Activated T-helper 17 cell treated with anti-CD3 and anti-CD28 coated beads, Interleukin-2, amount 50 U/mL, for 72 hours (primary cell): ENCODE measurements at regions not wholly inside any gene's neighbourhood (a gene's known extent, or its start where the extent isn't known, plus 50 kb on each side); places are given as distances from the start of the nearest gene placed in this dataset.

Experiments used
- ATAC-seq: fragments of 150-1000 bp; cut with Tn5 transposase; replicated peaks from 2 replicates; pipeline ENCODE4 v1.10.0; 2021; ENCODE audit warnings: mild to moderate bottlenecking, moderate library complexity
- H3K27ac Mint-ChIP-seq: one replicate; pipeline ENCODE4 v1.8.0; 2022; ENCODE audit warnings: mixed read lengths
- H3K27me3 Mint-ChIP-seq: one replicate; pipeline ENCODE4 v1.8.0; 2022; ENCODE audit warnings: mixed read lengths
- H3K36me3 Mint-ChIP-seq: one replicate; pipeline ENCODE4 v1.8.0; 2022; ENCODE audit warnings: low read depth, mild to moderate bottlenecking, mixed read lengths
- H3K4me1 Mint-ChIP-seq: one replicate; pipeline ENCODE4 v1.8.0; 2022; ENCODE audit warnings: mixed read lengths
- H3K4me3 Mint-ChIP-seq: one replicate; pipeline ENCODE4 v1.8.0; 2022; ENCODE audit warnings: mild to moderate bottlenecking, mixed read lengths
- H3K9me3 Mint-ChIP-seq: one replicate; pipeline ENCODE4 v1.8.0; 2022; ENCODE audit warnings: mixed read lengths

GRCh38 chr1:187374082-187374481, 545.3 kb downstream of the PLA2G4A start:
- Mint-ChIP-seq H3K27ac (no peak overlapping the region), H3K4me1 (no peaks in the 10 kb centered on the region), H3K9me3 (peaks cover 6% of the 10 kb centered on the region), H3K4me3 (no peak overlapping the region), H3K36me3 (no peaks in the 10 kb centered on the region), H3K27me3 (no peaks in the 10 kb centered on the region)
- no peak for ATAC-seq

GRCh38 chr1:187374742-187375141, 546.0 kb downstream of the PLA2G4A start:
- Mint-ChIP-seq H3K27ac (no peak overlapping the region), H3K4me1 (no peaks in the 10 kb centered on the region), H3K4me3 (no peak overlapping the region), H3K9me3 (peaks cover 6% of the 10 kb centered on the region), H3K36me3 (no peaks in the 10 kb centered on the region), H3K27me3 (no peaks in the 10 kb centered on the region)
- no peak for ATAC-seq

- H3K27ac Mint-ChIP-seq = no peak overlapping the region
- H3K27me3 Mint-ChIP-seq = no peaks in the 10 kb centered on the region
- H3K36me3 Mint-ChIP-seq = no peaks in the 10 kb centered on the region
- peaks cover 2% of the 10 kb centered on the region for H3K9me3 Mint-ChIP-seq
- no peak for ATAC-seq
- H3K4me1 Mint-ChIP-seq = no peaks in the 10 kb centered on the region
- no peak overlapping the region for H3K4me3 Mint-ChIP-seq
Observed at GRCh38 chr1:187383366-187383765, 554.6 kb downstream of the PLA2G4A start.

- no peak overlapping the region for H3K4me3 Mint-ChIP-seq
- no peaks in the 10 kb centered on the region for H3K4me1 Mint-ChIP-seq
- ATAC-seq = peak; percentile 92
- H3K27ac Mint-ChIP-seq = no peak overlapping the region
- H3K27me3 Mint-ChIP-seq = no peaks in the 10 kb centered on the region
- H3K36me3 Mint-ChIP-seq = no peaks in the 10 kb centered on the region
- H3K9me3 Mint-ChIP-seq = no peaks in the 10 kb centered on the region
Observed at GRCh38 chr1:187384504-187384903, 555.8 kb downstream of the PLA2G4A start.

GRCh38 chr1:187390215-187390818, 561.6 kb downstream of the PLA2G4A start:
- Mint-ChIP-seq H3K4me3 (no peak overlapping the region), H3K27me3 (no peaks in the 10 kb centered on the region), H3K36me3 (no peaks in the 10 kb centered on the region), H3K4me1 (no peaks in the 10 kb centered on the region), H3K27ac (no peak overlapping the region), H3K9me3 (no peaks in the 10 kb centered on the region)
- no peak for ATAC-seq

GRCh38 chr1:187396226-187396625, 567.5 kb downstream of the PLA2G4A start:
- no peak overlapping the region for H3K27ac Mint-ChIP-seq
- H3K4me3 Mint-ChIP-seq = no peak overlapping the region
- no peaks in the 10 kb centered on the region for H3K27me3 Mint-ChIP-seq
- H3K4me1 Mint-ChIP-seq = no peaks in the 10 kb centered on the region
- no peaks in the 10 kb centered on the region for H3K36me3 Mint-ChIP-seq
- no peak for ATAC-seq
- peaks cover 11% of the 10 kb centered on the region for H3K9me3 Mint-ChIP-seq

GRCh38 chr1:187396929-187397796, 568.4 kb downstream of the PLA2G4A start:
- Mint-ChIP-seq H3K4me3 (no peak overlapping the region), H3K27me3 (no peaks in the 10 kb centered on the region), H3K9me3 (peaks cover 11% of the 10 kb centered on the region), H3K4me1 (no peaks in the 10 kb centered on the region), H3K27ac (no peak overlapping the region), H3K36me3 (no peaks in the 10 kb centered on the region)
- ATAC-seq = no peak

GRCh38 chr1:187408212-187409004, 579.7 kb downstream of the PLA2G4A start:
- H3K27ac Mint-ChIP-seq = no peak overlapping the region

GRCh38 chr1:187409341-187409740, 580.6 kb downstream of the PLA2G4A start:
- H3K27ac Mint-ChIP-seq = no peak overlapping the region
- H3K36me3 Mint-ChIP-seq = no peaks in the 10 kb centered on the region
- no peak overlapping the region for H3K4me3 Mint-ChIP-seq
- peaks cover 7% of the 10 kb centered on the region for H3K9me3 Mint-ChIP-seq
- peak; percentile 35 for ATAC-seq
- no peaks in the 10 kb centered on the region for H3K27me3 Mint-ChIP-seq
- peaks cover 3% of the 10 kb centered on the region for H3K4me1 Mint-ChIP-seq

More at GRCh38 chr1:187408212-187409004, 579.7 kb downstream of the PLA2G4A start:
- no peak for ATAC-seq
- Mint-ChIP-seq H3K9me3 (peaks cover 7% of the 10 kb centered on the region), H3K36me3 (no peaks in the 10 kb centered on the region), H3K27me3 (no peaks in the 10 kb centered on the region), H3K4me1 (peaks cover 3% of the 10 kb centered on the region), H3K4me3 (no peak overlapping the region)

- no peak overlapping the region for H3K27ac Mint-ChIP-seq
- H3K9me3 Mint-ChIP-seq = peaks cover 14% of the 10 kb centered on the region
- no peak for ATAC-seq
- peaks cover 3% of the 10 kb centered on the region for H3K4me1 Mint-ChIP-seq
- no peaks in the 10 kb centered on the region for H3K36me3 Mint-ChIP-seq
- H3K4me3 Mint-ChIP-seq = no peak overlapping the region
- no peaks in the 10 kb centered on the region for H3K27me3 Mint-ChIP-seq
Observed at GRCh38 chr1:187411118-187411517, 582.4 kb downstream of the PLA2G4A start.

GRCh38 chr1:187413405-187414169, 584.8 kb downstream of the PLA2G4A start:
- ATAC-seq = no peak
- Mint-ChIP-seq H3K9me3 (peaks cover 14% of the 10 kb centered on the region), H3K27me3 (no peaks in the 10 kb centered on the region), H3K27ac (no peak overlapping the region), H3K4me3 (no peak overlapping the region), H3K36me3 (no peaks in the 10 kb centered on the region), H3K4me1 (peaks cover 3% of the 10 kb centered on the region)

GRCh38 chr1:187415065-187415464, 586.3 kb downstream of the PLA2G4A start:
- no peak overlapping the region for H3K4me3 Mint-ChIP-seq
- H3K36me3 Mint-ChIP-seq = no peaks in the 10 kb centered on the region
- no peaks in the 10 kb centered on the region for H3K27me3 Mint-ChIP-seq
- no peaks in the 10 kb centered on the region for H3K4me1 Mint-ChIP-seq
- H3K9me3 Mint-ChIP-seq = peaks cover 14% of the 10 kb centered on the region
- H3K27ac Mint-ChIP-seq = no peak overlapping the region
- ATAC-seq = no peak

GRCh38 chr1:187417520-187417919, 588.8 kb downstream of the PLA2G4A start:
- Mint-ChIP-seq H3K4me3 (no peak overlapping the region), H3K36me3 (no peaks in the 10 kb centered on the region), H3K27me3 (no peaks in the 10 kb centered on the region), H3K9me3 (peaks cover 7% of the 10 kb centered on the region), H3K27ac (no peak overlapping the region), H3K4me1 (no peaks in the 10 kb centered on the region)
- no peak for ATAC-seq

GRCh38 chr1:187433598-187433997, 604.8 kb downstream of the PLA2G4A start:
- no peaks in the 10 kb centered on the region for H3K27me3 Mint-ChIP-seq
- no peaks in the 10 kb centered on the region for H3K4me1 Mint-ChIP-seq
- ATAC-seq = no peak
- no peak overlapping the region for H3K4me3 Mint-ChIP-seq
- no peaks in the 10 kb centered on the region for H3K36me3 Mint-ChIP-seq
- H3K27ac Mint-ChIP-seq = no peak overlapping the region
- H3K9me3 Mint-ChIP-seq = no peaks in the 10 kb centered on the region
